ENCODE measurements at regions not wholly inside any gene's neighbourhood (a gene's known extent, or its start where the extent isn't known, plus 50 kb on each side); places are given as distances from the start of the nearest gene placed in this dataset.

GRCh38 chr2:150101947-150102346 lies 385.5 kb downstream of the RND3 start:
- TF ChIP-seq CTCF (IDR thresholded peaks at IDR 0.05; ENCODE audit: extremely low read depth in 1 of 2, insufficient read depth in 1 of 2, low read depth in 1 of 2, low read length in 2 of 2) (no peak), JUN (IDR thresholded peaks at IDR 0.05; ENCODE audit: borderline replicate concordance, insufficient read depth, insufficient read length, low read depth) (no peak), POLR2A (IDR thresholded peaks at IDR 0.05; ENCODE audit: low read depth, low read length) (no peak), MAX (IDR thresholded peaks at IDR 0.05; ENCODE audit: insufficient read depth, insufficient read length) (no peak), EZH2 (IDR thresholded peaks at IDR 0.05; ENCODE audit: borderline replicate concordance, low read depth, low read length, severe bottlenecking) (no peak), GATA2 (IDR thresholded peaks at IDR 0.05; ENCODE audit: insufficient read depth, insufficient read length, low read depth, low read length) (no peak), FOS (IDR thresholded peaks at IDR 0.05; ENCODE audit: borderline replicate concordance, insufficient read depth, low read length) (no peak)
